Tibial artery (tissue), 4 donors: ENCODE measurements at regions not wholly inside any gene's neighbourhood (a gene's known extent, or its start where the extent isn't known, plus 50 kb on each side); places are given as distances from the start of the nearest gene placed in this dataset.

Experiments
- DNase-seq, 2 donors: peaks; one replicate each; pipeline ENCODE4 v3.0.0-alpha.2; 2019
- H3K27ac ChIP-seq, 2 donors: fragments of 200-600 bp; sonication (generic) in 1 of 2; 1 replicate in 1 of 2; 2 replicates in 1 of 2; pipeline ENCODE4 v1.5.1; 2018 to 2019; ENCODE audit warnings: mild to moderate bottlenecking in 1 of 2
- H3K27me3 ChIP-seq, 2 donors: fragments of 200-600 bp; sonication (generic) in 1 of 2; one replicate each; pipeline versions ENCODE4 v1.5.1 to v1.6.0; 2016 to 2019
- H3K36me3 ChIP-seq, 3 donors: fragments of 200-600 bp; sonication (generic) in 2 of 3; one replicate each; pipeline ENCODE4 v1.5.1; 2016 to 2019; ENCODE audit warnings: mild to moderate bottlenecking in 2 of 3
- H3K4me1 ChIP-seq, 4 donors: fragments of 200-600 bp; sonication (generic) in 2 of 4; 1 replicate in 3 of 4; 2 replicates in 1 of 4; pipeline ENCODE4 v1.5.1; 2016 to 2019
- H3K4me3 ChIP-seq, 2 donors: fragments of 200-600 bp; sonication (generic) in 1 of 2; 1 replicate in 1 of 2; 2 replicates in 1 of 2; pipeline ENCODE4 v1.5.1; 2018 to 2019; ENCODE audit warnings: mild to moderate bottlenecking in 2 of 2
- H3K9me3 ChIP-seq, 3 donors: fragments of 200-600 bp; sonication (generic) in 1 of 3; one replicate each; pipeline ENCODE4 v1.5.1; 2016 to 2019
- intact Hi-C: fragments of 100-400 bp; cut with DNase I; formaldehyde crosslinking; loops from one replicate; pipeline ENCODE4 v1.15.0; 2023; ENCODE audit warnings: low total_unique reads
- TF ChIP-seq, protein P1 (sequence below), 2 experiments: fragments of 200-600 bp in 1 of 2; fragments of 450-650 bp in 1 of 2; IDR thresholded peaks; one replicate each; pipeline ENCODE4 v1.5.1; 2017 to 2019; ENCODE audit warnings: antibody characterized with exemption in 2 of 2, mild to moderate bottlenecking in 1 of 2, moderate library complexity in 1 of 2

DNA sequence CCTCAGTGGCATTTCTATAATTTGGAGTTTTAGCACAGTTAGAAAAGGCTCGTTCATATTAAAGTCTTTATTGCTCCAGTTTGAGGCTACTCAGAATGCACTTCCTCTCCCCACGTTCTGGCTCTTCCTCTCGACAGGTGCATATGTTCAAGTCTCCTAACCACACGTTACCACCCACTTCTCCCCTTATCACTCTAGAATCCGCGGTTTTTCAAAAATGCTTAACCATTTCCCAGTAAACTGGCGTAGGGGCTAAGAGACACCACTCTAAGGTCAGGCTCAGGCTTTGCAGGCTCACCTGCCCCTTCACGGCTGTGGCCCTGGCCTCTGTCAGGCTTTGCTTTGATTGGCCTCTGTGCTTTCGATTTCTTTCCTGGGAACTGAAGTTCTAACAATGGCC lies 383.6 kb downstream of the GLRX3 start:
- intact Hi-C loops, result no loop called here
- H3K4me3 ChIP-seq, result no peak overlapping the region
- TF ChIP-seq, protein P1, sequence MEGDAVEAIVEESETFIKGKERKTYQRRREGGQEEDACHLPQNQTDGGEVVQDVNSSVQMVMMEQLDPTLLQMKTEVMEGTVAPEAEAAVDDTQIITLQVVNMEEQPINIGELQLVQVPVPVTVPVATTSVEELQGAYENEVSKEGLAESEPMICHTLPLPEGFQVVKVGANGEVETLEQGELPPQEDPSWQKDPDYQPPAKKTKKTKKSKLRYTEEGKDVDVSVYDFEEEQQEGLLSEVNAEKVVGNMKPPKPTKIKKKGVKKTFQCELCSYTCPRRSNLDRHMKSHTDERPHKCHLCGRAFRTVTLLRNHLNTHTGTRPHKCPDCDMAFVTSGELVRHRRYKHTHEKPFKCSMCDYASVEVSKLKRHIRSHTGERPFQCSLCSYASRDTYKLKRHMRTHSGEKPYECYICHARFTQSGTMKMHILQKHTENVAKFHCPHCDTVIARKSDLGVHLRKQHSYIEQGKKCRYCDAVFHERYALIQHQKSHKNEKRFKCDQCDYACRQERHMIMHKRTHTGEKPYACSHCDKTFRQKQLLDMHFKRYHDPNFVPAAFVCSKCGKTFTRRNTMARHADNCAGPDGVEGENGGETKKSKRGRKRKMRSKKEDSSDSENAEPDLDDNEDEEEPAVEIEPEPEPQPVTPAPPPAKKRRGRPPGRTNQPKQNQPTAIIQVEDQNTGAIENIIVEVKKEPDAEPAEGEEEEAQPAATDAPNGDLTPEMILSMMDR (IDR thresholded peaks at IDR 0.05), result no peak
- H3K9me3 ChIP-seq, result peaks cover 0 to 9% (median 0%) of the 10 kb centered on the region in 3 donors
- no peak for DNase-seq
- H3K4me1 ChIP-seq, result no peaks in the 10 kb centered on the region
- H3K36me3 ChIP-seq, result no peaks in the 10 kb centered on the region
- H3K27me3 ChIP-seq, result no peaks in the 10 kb centered on the region
- no peak overlapping the region for H3K27ac ChIP-seq

DNA sequence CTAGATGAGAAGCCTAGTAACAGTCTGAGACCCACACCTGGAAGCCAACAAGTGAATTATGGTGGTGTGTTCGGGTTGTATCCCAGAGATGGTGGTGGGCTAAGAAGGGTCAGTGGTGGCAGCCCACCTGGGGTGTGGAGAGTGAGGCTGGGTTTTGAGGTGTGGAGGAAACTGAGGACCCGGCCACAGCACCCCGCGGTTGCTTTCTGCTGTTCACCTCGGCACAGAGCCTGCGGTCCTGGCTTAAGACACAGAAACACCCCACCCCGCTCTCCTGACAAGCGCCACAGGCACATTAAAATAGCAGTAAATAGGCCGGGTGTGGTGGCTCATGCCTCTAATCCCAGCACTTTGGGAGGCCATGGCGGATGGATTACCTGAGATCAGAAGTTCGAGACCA lies 395.1 kb downstream of the GLRX3 start:
- TF ChIP-seq, protein P1 (IDR thresholded peaks at IDR 0.05), result no peak
- Histone ChIP-seq H3K36me3 (no peaks in the 10 kb centered on the region), H3K27ac (no peak overlapping the region), H3K27me3 (no peaks in the 10 kb centered on the region), H3K4me1 (no peaks in the 10 kb centered on the region), H3K9me3 (no peaks in the 10 kb centered on the region), H3K4me3 (no peak overlapping the region)
- intact Hi-C loops, result no loop called here
- DNase-seq, result no peak

DNA sequence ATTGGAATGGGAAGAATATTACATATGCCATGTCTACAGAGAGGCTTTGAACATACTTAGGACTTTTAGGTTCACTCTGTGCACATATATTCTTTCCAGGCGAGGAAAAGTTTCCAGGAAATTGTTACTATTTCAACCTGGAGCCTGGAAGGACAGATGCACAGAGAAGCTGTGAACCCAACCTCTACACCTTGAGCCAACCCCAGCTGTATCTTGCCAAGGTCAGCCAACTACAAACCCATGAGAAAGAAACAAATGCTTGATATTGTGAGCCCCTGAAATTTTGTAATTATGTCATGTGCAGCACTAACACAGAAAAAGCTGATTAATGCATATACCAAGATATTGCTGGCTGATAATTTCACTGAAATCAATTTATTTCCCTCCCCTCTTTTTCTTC lies 404.9 kb downstream of the GLRX3 start:
- intact Hi-C loops, result no loop called here
- no peaks in the 10 kb centered on the region for H3K4me1 ChIP-seq
- DNase-seq, result no peak
- no peak overlapping the region for H3K27ac ChIP-seq
- no peak overlapping the region for H3K4me3 ChIP-seq
- TF ChIP-seq, protein P1 (IDR thresholded peaks at IDR 0.05), result no peak
- H3K27me3 ChIP-seq, result peaks cover 0 to 6% of the 10 kb centered on the region in 2 donors
- no peaks in the 10 kb centered on the region for H3K36me3 ChIP-seq
- H3K9me3 ChIP-seq, result no peaks in the 10 kb centered on the region

DNA sequence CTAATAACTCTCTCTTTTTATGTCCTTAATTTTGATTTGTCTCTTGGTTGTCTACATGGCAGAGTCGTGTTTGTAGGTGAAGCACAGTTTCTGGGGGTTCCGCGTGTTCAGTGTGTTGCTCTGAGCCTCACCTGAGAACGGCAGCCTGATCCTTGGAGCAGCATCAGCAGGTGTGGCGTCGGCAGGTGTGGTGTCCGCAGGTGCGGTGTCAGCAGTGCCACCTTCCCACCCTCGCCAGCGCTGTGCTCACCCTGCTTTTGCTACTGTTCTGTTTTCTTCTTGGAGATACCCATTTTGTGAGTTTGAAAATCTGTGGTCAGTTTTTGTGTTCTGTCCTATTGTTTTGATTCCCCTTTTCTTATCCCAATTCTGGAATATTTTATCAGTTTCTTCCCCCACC lies 406.6 kb downstream of the GLRX3 start:
- no peaks in the 10 kb centered on the region for H3K9me3 ChIP-seq
- no peak overlapping the region for H3K27ac ChIP-seq
- no peaks in the 10 kb centered on the region for H3K4me1 ChIP-seq
- intact Hi-C loops, result no loop called here
- DNase-seq, result no peak
- no peaks in the 10 kb centered on the region for H3K36me3 ChIP-seq
- H3K4me3 ChIP-seq, result no peak overlapping the region
- TF ChIP-seq, protein P1 (IDR thresholded peaks at IDR 0.05), result no peak
- peaks cover 0 to 6% of the 10 kb centered on the region in 2 donors for H3K27me3 ChIP-seq

DNA sequence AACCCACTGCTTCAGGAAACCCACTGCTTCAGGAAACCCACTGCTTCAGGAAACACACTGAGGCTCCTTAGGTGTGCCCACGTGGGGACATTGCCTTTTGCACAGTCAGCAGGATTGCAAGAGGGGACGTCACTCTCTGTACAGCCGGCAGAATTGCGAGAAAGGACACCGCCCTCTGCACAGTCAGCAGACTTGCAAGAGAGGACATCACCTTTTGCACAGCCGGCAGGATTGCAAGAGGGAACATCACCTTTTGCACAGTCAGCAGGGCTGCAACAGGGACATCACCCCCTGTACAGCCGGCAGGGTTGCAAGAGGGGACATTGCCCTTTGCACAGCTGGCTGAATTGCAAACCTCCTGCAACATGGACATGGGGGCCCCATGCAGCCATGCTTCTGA lies 407.6 kb downstream of the GLRX3 start:
- no peak for DNase-seq
- Histone ChIP-seq H3K9me3 (no peaks in the 10 kb centered on the region), H3K27ac (no peak overlapping the region), H3K36me3 (no peaks in the 10 kb centered on the region), H3K4me3 (no peak overlapping the region), H3K27me3 (peaks cover 0 to 6% of the 10 kb centered on the region in 2 donors), H3K4me1 (no peaks in the 10 kb centered on the region)
- TF ChIP-seq, protein P1 (IDR thresholded peaks at IDR 0.05), result no peak
- intact Hi-C loops, result no loop called here

DNA sequence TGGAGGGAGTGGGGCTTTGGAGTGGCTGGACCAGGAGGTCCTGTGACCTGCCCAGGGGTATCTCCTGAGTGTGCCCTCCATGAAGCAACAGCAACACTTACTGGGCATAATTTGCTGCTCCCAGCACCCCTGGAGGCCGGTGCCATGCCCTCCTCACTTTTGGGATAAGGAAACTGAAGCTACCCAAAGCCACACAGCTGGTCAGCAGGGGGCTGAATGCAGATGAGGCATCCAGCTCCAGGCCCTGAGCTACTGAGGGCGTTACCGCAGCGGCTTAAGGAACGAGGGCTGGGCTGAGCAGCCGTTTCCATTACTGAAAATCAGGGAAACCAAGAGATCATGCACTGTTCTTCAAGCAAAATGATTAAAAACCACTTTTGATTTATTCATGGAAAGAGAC lies 408.9 kb downstream of the GLRX3 start:
- DNase-seq, result no peak
- H3K36me3 ChIP-seq, result no peaks in the 10 kb centered on the region
- H3K4me1 ChIP-seq, result no peaks in the 10 kb centered on the region
- H3K27me3 ChIP-seq, result peaks cover 0 to 6% of the 10 kb centered on the region in 2 donors
- no peak overlapping the region for H3K4me3 ChIP-seq
- H3K27ac ChIP-seq, result no peak overlapping the region
- no peaks in the 10 kb centered on the region for H3K9me3 ChIP-seq
- intact Hi-C loops, result no loop called here
- TF ChIP-seq, protein P1 (IDR thresholded peaks at IDR 0.05), result no peak
